Endodermal cell (in vitro differentiated cells): ENCODE measurements at regions not wholly inside any gene's neighbourhood (a gene's known extent, or its start where the extent isn't known, plus 50 kb on each side); places are given as distances from the start of the nearest gene placed in this dataset.

Experiments
- DNase-seq: peaks from one replicate; pipeline ENCODE4 v3.0.0-alpha.2; 2017
- H3K27ac ChIP-seq: 2 replicates; pipeline ENCODE4 v1.5.1; 2013; ENCODE audit warnings: mild to moderate bottlenecking, low read depth, low read length, moderate library complexity
- H3K27me3 ChIP-seq: 2 replicates; pipeline ENCODE4 v1.6.1; 2013; ENCODE audit warnings: mild to moderate bottlenecking, low read length, moderate library complexity; ENCODE audit not compliant: insufficient read depth, control insufficient read depth, poor library complexity, severe bottlenecking
- H3K36me3 ChIP-seq: 2 replicates; pipeline ENCODE4 v1.7.0; 2013; ENCODE audit warnings: mild to moderate bottlenecking, low read length, moderate library complexity; ENCODE audit not compliant: control insufficient read depth, insufficient read depth
- H3K4me1 ChIP-seq: one replicate; pipeline ENCODE4 v1.7.0; 2013; ENCODE audit warnings: low read length; ENCODE audit not compliant: control insufficient read depth, insufficient read depth
- H3K4me3 ChIP-seq: 2 replicates; pipeline ENCODE4 v1.5.1; 2013; ENCODE audit warnings: mild to moderate bottlenecking, low read length, moderate library complexity
- H3K9ac ChIP-seq: 2 replicates; pipeline ENCODE4 v1.6.1; 2013; ENCODE audit warnings: mild to moderate bottlenecking, low read length, moderate library complexity; ENCODE audit not compliant: poor library complexity, severe bottlenecking; ENCODE audit errors: extremely low read depth
- H3K9me3 ChIP-seq: 2 replicates; pipeline ENCODE4 v1.6.1; 2013; ENCODE audit warnings: mild to moderate bottlenecking, low read length, moderate library complexity; ENCODE audit not compliant: control insufficient read depth
- H3K27ac Mint-ChIP-seq: 2 replicates; pipeline ENCODE4 v1.8.0; 2020; ENCODE audit warnings: mixed read lengths
- H3K27me3 Mint-ChIP-seq: 2 replicates; pipeline ENCODE4 v1.8.0; 2021; ENCODE audit warnings: mild to moderate bottlenecking, mixed read lengths; ENCODE audit not compliant: insufficient read depth
- H3K36me3 Mint-ChIP-seq: 2 replicates; pipeline ENCODE4 v1.8.0; 2020; ENCODE audit warnings: low read depth, mixed read lengths
- H3K4me1 Mint-ChIP-seq: 2 replicates; pipeline ENCODE4 v1.8.0; 2020; ENCODE audit warnings: mixed read lengths
- H3K4me3 Mint-ChIP-seq: 2 replicates; pipeline ENCODE4 v1.8.0; 2020; ENCODE audit warnings: mild to moderate bottlenecking, moderate library complexity, mixed read lengths
- H3K9me3 Mint-ChIP-seq: 2 replicates; pipeline ENCODE4 v1.8.0; 2020; ENCODE audit warnings: mild to moderate bottlenecking, mixed read lengths
- WGBS, 2 experiments: methylation state at CpG; one replicate each; pipeline versions ENCODE4 v1.1.5 to v1.1.7; 2013; ENCODE audit warnings: missing lambda C conversion rate in 2 of 2, mixed read lengths in 1 of 2; ENCODE audit not compliant: insufficient coverage in 1 of 2, insufficient read length in 1 of 2; 5-methylcytosine and 5-hydroxymethylcytosine counted together
- TF ChIP-seq, protein P1 (sequence below): fragments of 200-600 bp; sonication (generic); conservative IDR thresholded peaks from 2 replicates; pipeline ENCODE4 v1.5.0; 2021; ENCODE audit warnings: antibody characterized with exemption, mild to moderate bottlenecking

DNA sequence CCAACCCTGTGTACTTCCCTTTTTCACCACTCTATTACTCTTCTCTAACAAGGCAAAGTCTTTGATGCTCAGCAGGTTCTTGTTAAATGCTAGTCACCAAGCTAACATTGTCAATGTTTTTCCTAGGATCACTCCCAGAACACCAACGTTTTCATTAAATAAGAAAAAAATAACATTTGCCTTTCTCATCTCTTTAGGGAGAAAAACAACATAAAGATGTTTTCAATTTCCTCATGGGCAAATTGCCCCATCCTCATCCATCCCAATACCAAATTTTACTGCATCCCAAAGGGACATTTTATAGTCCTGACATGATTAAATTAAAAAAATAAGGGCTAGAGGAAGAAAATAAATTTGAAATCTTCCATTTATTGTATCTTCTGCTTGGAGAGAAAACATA, 106.5 kb downstream of the SUCNR1 start:
- TF ChIP-seq, protein P1, sequence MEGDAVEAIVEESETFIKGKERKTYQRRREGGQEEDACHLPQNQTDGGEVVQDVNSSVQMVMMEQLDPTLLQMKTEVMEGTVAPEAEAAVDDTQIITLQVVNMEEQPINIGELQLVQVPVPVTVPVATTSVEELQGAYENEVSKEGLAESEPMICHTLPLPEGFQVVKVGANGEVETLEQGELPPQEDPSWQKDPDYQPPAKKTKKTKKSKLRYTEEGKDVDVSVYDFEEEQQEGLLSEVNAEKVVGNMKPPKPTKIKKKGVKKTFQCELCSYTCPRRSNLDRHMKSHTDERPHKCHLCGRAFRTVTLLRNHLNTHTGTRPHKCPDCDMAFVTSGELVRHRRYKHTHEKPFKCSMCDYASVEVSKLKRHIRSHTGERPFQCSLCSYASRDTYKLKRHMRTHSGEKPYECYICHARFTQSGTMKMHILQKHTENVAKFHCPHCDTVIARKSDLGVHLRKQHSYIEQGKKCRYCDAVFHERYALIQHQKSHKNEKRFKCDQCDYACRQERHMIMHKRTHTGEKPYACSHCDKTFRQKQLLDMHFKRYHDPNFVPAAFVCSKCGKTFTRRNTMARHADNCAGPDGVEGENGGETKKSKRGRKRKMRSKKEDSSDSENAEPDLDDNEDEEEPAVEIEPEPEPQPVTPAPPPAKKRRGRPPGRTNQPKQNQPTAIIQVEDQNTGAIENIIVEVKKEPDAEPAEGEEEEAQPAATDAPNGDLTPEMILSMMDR: no peak
- no peak overlapping the region for H3K9ac ChIP-seq
- peaks cover 4% of the 10 kb centered on the region for H3K27me3 Mint-ChIP-seq
- no peak overlapping the region for H3K27ac Mint-ChIP-seq
- peaks cover 11% of the 10 kb centered on the region for H3K4me1 Mint-ChIP-seq
- peaks cover 2% of the 10 kb centered on the region for H3K4me1 ChIP-seq
- H3K27me3 ChIP-seq: peaks cover 6% of the 10 kb centered on the region
- H3K27ac ChIP-seq: no peak overlapping the region
- H3K9me3 Mint-ChIP-seq: peaks cover 6% of the 10 kb centered on the region
- H3K4me3 Mint-ChIP-seq: no peak overlapping the region
- WGBS, 2 experiments: 38 to 57% methylated on average over 1 of the region's 1 CpG
- H3K9me3 ChIP-seq: no peaks in the 10 kb centered on the region
- no peaks in the 10 kb centered on the region for H3K36me3 Mint-ChIP-seq
- no peak overlapping the region for H3K4me3 ChIP-seq
- H3K36me3 ChIP-seq: no peaks in the 10 kb centered on the region
- no peak for DNase-seq

DNA sequence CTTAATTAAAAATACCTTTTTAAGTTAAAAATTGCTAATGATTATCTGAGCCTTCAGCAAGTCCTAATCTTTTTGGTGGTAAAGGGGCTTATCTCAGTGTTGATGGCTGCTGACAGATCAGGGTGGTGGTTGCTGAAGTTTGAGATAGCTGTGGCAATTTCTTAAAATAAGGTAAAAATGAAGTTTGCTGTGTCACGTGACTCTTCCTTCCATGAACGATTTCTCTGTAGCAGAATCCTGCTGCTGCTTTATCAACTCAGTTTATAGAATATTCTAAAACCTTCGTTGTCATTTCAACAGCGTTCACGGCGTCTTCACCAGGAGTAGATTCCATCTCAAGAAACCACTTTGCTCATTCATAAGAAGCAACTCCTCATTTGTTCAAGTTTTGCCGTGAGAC, 110.1 kb downstream of the SUCNR1 start:
- H3K36me3 ChIP-seq: no peaks in the 10 kb centered on the region
- no peak for DNase-seq
- H3K27me3 ChIP-seq: peaks cover 16% of the 10 kb centered on the region
- H3K9me3 ChIP-seq: no peaks in the 10 kb centered on the region
- H3K4me3 ChIP-seq: no peak overlapping the region
- peaks cover 18% of the 10 kb centered on the region for H3K4me1 Mint-ChIP-seq
- H3K4me3 Mint-ChIP-seq: no peak overlapping the region
- peaks cover 7% of the 10 kb centered on the region for H3K9me3 Mint-ChIP-seq
- H3K36me3 Mint-ChIP-seq: no peaks in the 10 kb centered on the region
- no peak overlapping the region for H3K27ac Mint-ChIP-seq
- no peak overlapping the region for H3K9ac ChIP-seq
- H3K27ac ChIP-seq: no peak overlapping the region
- no peaks in the 10 kb centered on the region for H3K4me1 ChIP-seq
- TF ChIP-seq, protein P1: no peak
- WGBS, 2 experiments: 92 to 99% methylated on average over 7 of the region's 7 CpGs
- H3K27me3 Mint-ChIP-seq: peaks cover 15% of the 10 kb centered on the region

DNA sequence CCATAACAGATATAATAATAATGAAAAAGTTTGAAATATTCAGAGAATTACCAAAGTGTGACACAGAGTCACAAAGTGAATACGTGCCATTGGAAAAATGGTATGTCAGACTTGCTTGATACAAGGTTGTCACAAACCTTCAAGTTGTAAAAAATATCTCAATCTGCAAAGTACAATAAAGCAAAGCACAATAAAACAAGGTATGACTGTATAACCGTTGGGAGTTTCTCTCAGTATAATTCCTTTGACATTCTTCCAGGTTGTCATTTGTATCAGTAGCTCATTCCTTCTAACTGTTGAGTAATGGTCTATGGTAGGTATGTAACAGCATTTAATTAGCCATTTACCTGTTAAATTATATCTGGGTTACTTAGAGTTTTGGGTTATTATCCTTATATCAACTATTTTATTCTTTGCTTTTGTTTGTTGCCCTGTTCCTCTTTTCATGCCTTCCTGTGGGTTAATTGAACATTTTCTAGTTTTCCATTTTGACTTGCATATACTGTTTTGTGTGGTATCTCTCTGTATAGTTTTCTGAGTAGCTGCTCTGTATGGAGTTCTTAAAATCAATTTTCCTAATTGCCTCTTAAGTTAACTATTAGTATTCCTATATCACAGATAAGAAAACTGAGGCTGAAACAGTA, 112.5 kb downstream of the SUCNR1 start:
- no peak for DNase-seq
- Mint-ChIP-seq H3K4me3 (no peak overlapping the region), H3K27ac (no peak overlapping the region), H3K36me3 (no peaks in the 10 kb centered on the region), H3K9me3 (peaks cover 7% of the 10 kb centered on the region), H3K4me1 (peaks cover 18% of the 10 kb centered on the region), H3K27me3 (peaks cover 23% of the 10 kb centered on the region)
- WGBS, 2 experiments: 94 to 100% methylated on average over 1 to 2 of the region's 2 CpGs
- TF ChIP-seq, protein P1: no peak
- Histone ChIP-seq H3K27ac (no peak overlapping the region), H3K9ac (no peak overlapping the region), H3K4me1 (no peaks in the 10 kb centered on the region), H3K9me3 (no peaks in the 10 kb centered on the region), H3K4me3 (no peak overlapping the region), H3K36me3 (no peaks in the 10 kb centered on the region), H3K27me3 (peaks cover 36% of the 10 kb centered on the region)
